ENCODE measurements at regions not wholly inside any gene's neighbourhood (a gene's known extent, or its start where the extent isn't known, plus 50 kb on each side); places are given as distances from the start of the nearest gene placed in this dataset.

- no peaks in the 10 kb centered on the region for H3K36me3 ChIP-seq
- no peak for ATAC-seq
- H3K4me1 ChIP-seq = no peaks in the 10 kb centered on the region
- H3K9me3 ChIP-seq = no peaks in the 10 kb centered on the region
- TF ChIP-seq POLR2A (IDR thresholded peaks at IDR 0.05) = no peak
- TF ChIP-seq CTCF (IDR thresholded peaks at IDR 0.05) = no peak
- TF ChIP-seq POLR2AphosphoS5 (IDR thresholded peaks at IDR 0.05) = no peak
- no peak for TF ChIP-seq EP300 (IDR thresholded peaks at IDR 0.05)
- H3K27me3 ChIP-seq = no peaks in the 10 kb centered on the region
- 91 to 97% methylated on average over 3 of the region's 3 CpGs for WGBS, 2 donors (ENCODE audit: low coverage in 1 of 2)
- H3K27ac ChIP-seq = no peak overlapping the region
- no peak overlapping the region for H3K4me3 ChIP-seq
These were observed 1526.5 kb upstream of the SLC10A2 start for GRCh38 chr13:104592545-104593250.

- H3K27ac ChIP-seq = no peak overlapping the region
- no peak for TF ChIP-seq EP300 (IDR thresholded peaks at IDR 0.05)
- TF ChIP-seq CTCF (IDR thresholded peaks at IDR 0.05) = no peak
- TF ChIP-seq POLR2AphosphoS5 (IDR thresholded peaks at IDR 0.05) = no peak
- TF ChIP-seq POLR2A (IDR thresholded peaks at IDR 0.05) = no peak
- H3K4me1 ChIP-seq = no peaks in the 10 kb centered on the region
- H3K4me3 ChIP-seq = no peak overlapping the region
- H3K27me3 ChIP-seq = no peaks in the 10 kb centered on the region
- no peaks in the 10 kb centered on the region for H3K36me3 ChIP-seq
- ATAC-seq = no peak
- H3K9me3 ChIP-seq = no peaks in the 10 kb centered on the region
These were observed 1525.9 kb upstream of the SLC10A2 start for GRCh38 chr13:104592127-104592526.

GRCh38 chr13:104586051-104586746, 1520.0 kb upstream of the SLC10A2 start:
- Histone ChIP-seq H3K36me3 (no peaks in the 10 kb centered on the region), H3K4me1 (no peaks in the 10 kb centered on the region), H3K27ac (no peak overlapping the region), H3K9me3 (no peaks in the 10 kb centered on the region), H3K27me3 (no peaks in the 10 kb centered on the region), H3K4me3 (no peak overlapping the region)
- WGBS, 2 donors (ENCODE audit: low coverage in 1 of 2) = 71 to 78% methylated on average over 11 of the region's 11 CpGs
- ATAC-seq = no peak
- TF ChIP-seq EP300 (IDR thresholded peaks at IDR 0.05) = no peak
- TF ChIP-seq POLR2AphosphoS5 (IDR thresholded peaks at IDR 0.05) = no peak
- no peak for TF ChIP-seq CTCF (IDR thresholded peaks at IDR 0.05)
- TF ChIP-seq POLR2A (IDR thresholded peaks at IDR 0.05) = no peak

GRCh38 chr13:104584481-104584880, 1518.3 kb upstream of the SLC10A2 start:
- Histone ChIP-seq H3K27me3 (no peaks in the 10 kb centered on the region), H3K4me1 (no peaks in the 10 kb centered on the region), H3K9me3 (no peaks in the 10 kb centered on the region), H3K4me3 (no peak overlapping the region), H3K27ac (no peak overlapping the region), H3K36me3 (no peaks in the 10 kb centered on the region)
- WGBS, 2 donors (ENCODE audit: low coverage in 1 of 2) = 68 to 80% methylated on average over 1 of the region's 1 CpG
- no peak for TF ChIP-seq POLR2A (IDR thresholded peaks at IDR 0.05)
- no peak for TF ChIP-seq CTCF (IDR thresholded peaks at IDR 0.05)
- TF ChIP-seq EP300 (IDR thresholded peaks at IDR 0.05) = no peak
- no peak for TF ChIP-seq POLR2AphosphoS5 (IDR thresholded peaks at IDR 0.05)
- ATAC-seq = no peak

- ATAC-seq = no peak
- H3K4me3 ChIP-seq = no peak overlapping the region
- H3K27me3 ChIP-seq = no peaks in the 10 kb centered on the region
- TF ChIP-seq POLR2AphosphoS5 (IDR thresholded peaks at IDR 0.05) (no peak), CTCF (IDR thresholded peaks at IDR 0.05) (no peak), EP300 (IDR thresholded peaks at IDR 0.05) (no peak), POLR2A (IDR thresholded peaks at IDR 0.05) (no peak)
- no peaks in the 10 kb centered on the region for H3K36me3 ChIP-seq
- no peaks in the 10 kb centered on the region for H3K9me3 ChIP-seq
- no peak overlapping the region for H3K27ac ChIP-seq
- 81 to 94% methylated on average over 2 of the region's 2 CpGs for WGBS, 2 donors (ENCODE audit: low coverage in 1 of 2)
- H3K4me1 ChIP-seq = no peaks in the 10 kb centered on the region
These were observed 1514.7 kb upstream of the SLC10A2 start for GRCh38 chr13:104580931-104581330.

Data from gastroesophageal sphincter (tissue), 4 donors.